ENCODE measurements at regions not wholly inside any gene's neighbourhood (a gene's known extent, or its start where the extent isn't known, plus 50 kb on each side); places are given as distances from the start of the nearest gene placed in this dataset.

DNA sequence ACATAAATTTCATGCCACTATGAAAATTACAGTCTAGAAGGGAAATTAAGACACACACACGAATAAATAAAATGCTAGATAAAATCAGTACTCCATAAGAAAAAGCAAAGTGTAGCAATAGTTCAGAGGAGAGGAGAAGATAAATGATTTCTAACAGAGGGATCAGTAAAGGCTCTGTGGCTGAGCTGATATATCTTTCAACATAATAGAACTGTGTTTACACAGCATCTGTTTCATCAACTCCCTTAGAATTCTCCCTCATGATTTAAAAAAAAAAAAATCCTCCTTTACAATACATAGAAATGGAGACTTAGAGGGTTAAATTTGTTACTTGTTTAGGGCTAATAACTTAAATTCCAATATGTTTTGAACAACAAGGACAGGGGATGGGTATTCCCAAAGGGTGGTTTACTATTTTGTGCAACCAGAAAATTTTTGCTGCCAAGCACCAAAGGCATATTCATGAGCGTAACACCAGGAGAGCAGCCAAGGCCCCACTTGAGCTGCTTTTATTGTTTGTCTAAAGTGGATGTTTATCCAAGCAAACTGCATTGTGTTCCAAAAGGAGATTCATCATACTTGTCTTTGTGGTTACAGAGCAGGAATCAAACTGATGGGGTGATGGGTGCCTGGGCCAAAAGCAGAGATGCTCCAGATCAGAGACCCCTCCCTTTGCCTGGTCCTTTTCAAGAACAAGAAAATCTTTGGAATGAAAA lies 162.7 kb downstream of the BMP4 start:
- no peak overlapping the region for H3K4me3 ChIP-seq (ENCODE audit: low read depth, low read length)
- no peak for DNase-seq (ENCODE audit: low read depth)
- H3K27me3 ChIP-seq (ENCODE audit: control insufficient read depth, insufficient read depth, low read length) = peaks cover 8% of the 10 kb centered on the region
- CTCF ChIA-PET = interaction anchor here (0.7 to 2.1 kb wide), 3 partner anchors 8 to 12 kb away, joined by 3 to 8 read pairs (median 6); no protein-coding TSS in a partner anchor
- POLR2A ChIA-PET = no interaction called here
- no peaks in the 10 kb centered on the region for H3K36me3 ChIP-seq (ENCODE audit: control insufficient read depth, insufficient read depth, low read length)
- TF ChIP-seq, protein P1, sequence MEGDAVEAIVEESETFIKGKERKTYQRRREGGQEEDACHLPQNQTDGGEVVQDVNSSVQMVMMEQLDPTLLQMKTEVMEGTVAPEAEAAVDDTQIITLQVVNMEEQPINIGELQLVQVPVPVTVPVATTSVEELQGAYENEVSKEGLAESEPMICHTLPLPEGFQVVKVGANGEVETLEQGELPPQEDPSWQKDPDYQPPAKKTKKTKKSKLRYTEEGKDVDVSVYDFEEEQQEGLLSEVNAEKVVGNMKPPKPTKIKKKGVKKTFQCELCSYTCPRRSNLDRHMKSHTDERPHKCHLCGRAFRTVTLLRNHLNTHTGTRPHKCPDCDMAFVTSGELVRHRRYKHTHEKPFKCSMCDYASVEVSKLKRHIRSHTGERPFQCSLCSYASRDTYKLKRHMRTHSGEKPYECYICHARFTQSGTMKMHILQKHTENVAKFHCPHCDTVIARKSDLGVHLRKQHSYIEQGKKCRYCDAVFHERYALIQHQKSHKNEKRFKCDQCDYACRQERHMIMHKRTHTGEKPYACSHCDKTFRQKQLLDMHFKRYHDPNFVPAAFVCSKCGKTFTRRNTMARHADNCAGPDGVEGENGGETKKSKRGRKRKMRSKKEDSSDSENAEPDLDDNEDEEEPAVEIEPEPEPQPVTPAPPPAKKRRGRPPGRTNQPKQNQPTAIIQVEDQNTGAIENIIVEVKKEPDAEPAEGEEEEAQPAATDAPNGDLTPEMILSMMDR (IDR thresholded peaks at IDR 0.05; ENCODE audit: insufficient read depth, low read depth, low read length) = no peak

- POLR2A ChIA-PET = no interaction called here
- CTCF ChIA-PET = interaction anchor here (2.1 kb wide), 1 partner anchor 8 kb away, joined by 8 read pairs; no protein-coding TSS in a partner anchor
- no peaks in the 10 kb centered on the region for H3K36me3 ChIP-seq (ENCODE audit: control insufficient read depth, insufficient read depth, low read length)
- peaks cover 7% of the 10 kb centered on the region for H3K27me3 ChIP-seq (ENCODE audit: control insufficient read depth, insufficient read depth, low read length)
- H3K4me3 ChIP-seq (ENCODE audit: low read depth, low read length) = no peak overlapping the region
- DNase-seq (ENCODE audit: low read depth) = no peak
- TF ChIP-seq, protein P1 (IDR thresholded peaks at IDR 0.05; ENCODE audit: insufficient read depth, low read depth, low read length) = no peak
Measured at GRCh38 chr14:53792909-53793308, 163.7 kb downstream of the BMP4 start.

DNA sequence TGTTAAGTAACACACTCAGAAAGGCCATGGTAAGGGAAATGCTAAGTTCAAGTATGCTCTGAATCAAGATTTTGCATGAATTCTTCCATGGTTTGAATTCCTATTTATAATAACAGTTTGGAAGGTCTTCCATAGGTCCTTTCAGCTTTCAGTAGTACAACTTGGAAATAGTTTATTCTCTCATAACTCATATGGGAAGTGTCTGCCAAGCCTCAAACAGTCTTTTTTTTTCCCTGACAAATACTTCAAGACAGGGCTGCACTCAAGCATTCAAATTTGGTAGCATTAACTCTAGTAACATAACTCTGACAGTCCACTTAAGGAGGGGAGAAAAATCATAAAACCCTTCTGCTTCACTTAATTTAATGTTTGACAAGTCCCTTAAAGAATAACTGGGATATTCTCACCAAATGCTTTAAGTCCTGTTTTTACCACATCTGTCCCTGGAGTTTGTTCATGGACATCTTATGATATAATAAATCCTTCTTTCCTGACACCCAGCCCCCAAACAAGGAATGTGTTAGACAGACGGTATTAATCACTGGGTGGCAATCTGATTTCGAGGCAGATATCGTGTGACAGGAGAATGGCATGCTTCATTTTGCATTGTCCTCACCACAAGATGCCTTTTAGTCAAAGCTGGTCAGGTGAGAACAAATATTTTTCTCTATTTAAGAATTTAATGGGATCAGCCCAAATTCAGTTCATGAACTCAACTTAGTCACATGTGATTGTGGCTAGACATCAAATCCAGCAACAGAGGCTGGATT lies 165.7 kb downstream of the BMP4 start:
- Histone ChIP-seq H3K4me3 (ENCODE audit: low read depth, low read length) (no peak overlapping the region), H3K27me3 (ENCODE audit: control insufficient read depth, insufficient read depth, low read length) (peaks cover 7% of the 10 kb centered on the region), H3K36me3 (ENCODE audit: control insufficient read depth, insufficient read depth, low read length) (no peaks in the 10 kb centered on the region)
- no peak for DNase-seq (ENCODE audit: low read depth)
- CTCF ChIA-PET = no interaction called here
- TF ChIP-seq, protein P1 (IDR thresholded peaks at IDR 0.05; ENCODE audit: insufficient read depth, low read depth, low read length) = no peak
- POLR2A ChIA-PET = no interaction called here

- CTCF ChIA-PET = no interaction called here
- TF ChIP-seq, protein P1 (IDR thresholded peaks at IDR 0.05; ENCODE audit: insufficient read depth, low read depth, low read length) = no peak
- H3K4me3 ChIP-seq (ENCODE audit: low read depth, low read length) = no peak overlapping the region
- H3K36me3 ChIP-seq (ENCODE audit: control insufficient read depth, insufficient read depth, low read length) = no peaks in the 10 kb centered on the region
- POLR2A ChIA-PET = no interaction called here
- peaks cover 7% of the 10 kb centered on the region for H3K27me3 ChIP-seq (ENCODE audit: control insufficient read depth, insufficient read depth, low read length)
- DNase-seq (ENCODE audit: low read depth) = no peak
Measured at GRCh38 chr14:53788566-53788965, 168.1 kb downstream of the BMP4 start.

GRCh38 chr14:53786045-53786444 lies 170.6 kb downstream of the BMP4 start:
- peaks cover 7% of the 10 kb centered on the region for H3K27me3 ChIP-seq (ENCODE audit: control insufficient read depth, insufficient read depth, low read length)
- no peak overlapping the region for H3K4me3 ChIP-seq (ENCODE audit: low read depth, low read length)
- DNase-seq (ENCODE audit: low read depth) = no peak
- H3K36me3 ChIP-seq (ENCODE audit: control insufficient read depth, insufficient read depth, low read length) = no peaks in the 10 kb centered on the region
- POLR2A ChIA-PET = interaction anchor here (0.6 kb wide), 1 partner anchor 12 kb away, joined by 3 read pairs; no protein-coding TSS in a partner anchor
- CTCF ChIA-PET = interaction anchor here (1.1 to 2.7 kb wide), 2 partner anchors 8 to 21 kb away, joined by 3 to 8 read pairs; no protein-coding TSS in a partner anchor
- TF ChIP-seq, protein P1 (IDR thresholded peaks at IDR 0.05; ENCODE audit: insufficient read depth, low read depth, low read length) = no peak

Measured in BJ (cell line).